ENCODE measurements at regions not wholly inside any gene's neighbourhood (a gene's known extent, or its start where the extent isn't known, plus 50 kb on each side); places are given as distances from the start of the nearest gene placed in this dataset.
A peak's percentile ranks its signal among the peaks of the same experiment; 100 is the strongest.
"Not testable (repeated sequence)": the region's sequence is repeated elsewhere in the genome, so short reads cannot be mapped to it uniquely, and the experiment has no call there.

DNA sequence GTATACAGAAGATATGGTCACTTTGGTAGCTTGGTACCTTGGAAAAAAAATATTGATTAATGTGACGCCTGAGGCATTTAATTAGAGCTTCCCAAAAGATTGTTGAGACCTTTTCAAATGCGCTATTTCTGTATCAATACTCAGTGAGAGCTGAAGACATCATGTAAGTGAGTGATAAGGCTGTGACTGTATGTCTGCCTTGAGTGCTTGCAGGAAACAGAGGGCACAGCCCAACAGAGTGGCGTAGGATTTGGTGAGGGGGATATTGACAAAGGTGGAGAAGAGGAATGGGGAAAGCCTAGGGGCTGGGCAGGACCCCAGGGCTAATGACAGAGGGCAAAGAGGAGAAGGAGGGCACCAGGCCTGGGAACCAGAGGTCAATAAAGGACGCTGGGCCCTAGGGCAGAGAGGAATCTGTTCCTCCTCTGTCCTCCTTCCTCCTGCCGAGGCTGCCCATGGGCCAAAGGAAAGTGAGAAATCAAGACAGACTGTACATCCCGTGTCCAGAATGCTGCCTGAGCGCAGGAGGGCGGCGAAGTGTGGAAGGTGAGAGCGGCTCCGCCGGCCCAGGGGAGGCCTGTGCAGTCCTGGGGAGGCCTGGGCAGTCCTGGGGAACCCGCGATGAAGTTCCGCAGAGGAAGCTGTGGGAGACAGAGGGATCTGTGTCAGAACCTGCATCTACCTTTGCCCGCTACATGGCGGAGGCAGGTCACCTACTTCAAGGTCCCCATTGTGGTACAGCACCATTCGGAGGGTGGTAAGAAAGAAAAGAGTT is 228.6 kb upstream of the PIEZO2 start:
- no peak for DNase-seq

DNA sequence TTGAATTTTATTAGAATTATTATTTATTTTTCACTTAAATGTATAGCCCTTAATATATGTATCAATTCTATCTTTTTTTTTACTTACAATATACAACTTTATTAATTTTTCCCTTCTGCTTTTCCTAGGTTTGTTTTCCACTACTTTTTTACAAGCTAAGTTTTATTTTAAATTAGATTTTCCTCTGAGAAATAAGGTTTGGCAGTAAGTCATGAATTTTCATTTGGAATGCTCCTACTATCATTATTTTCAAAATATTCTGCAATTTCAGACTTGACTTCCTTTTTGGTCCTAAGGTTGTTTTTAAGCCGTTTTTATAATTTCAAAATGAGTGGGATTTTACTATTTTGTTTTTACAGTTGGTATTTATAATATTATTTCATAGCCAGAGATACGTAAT is 222.8 kb upstream of the PIEZO2 start:
- no peak for DNase-seq

DNA sequence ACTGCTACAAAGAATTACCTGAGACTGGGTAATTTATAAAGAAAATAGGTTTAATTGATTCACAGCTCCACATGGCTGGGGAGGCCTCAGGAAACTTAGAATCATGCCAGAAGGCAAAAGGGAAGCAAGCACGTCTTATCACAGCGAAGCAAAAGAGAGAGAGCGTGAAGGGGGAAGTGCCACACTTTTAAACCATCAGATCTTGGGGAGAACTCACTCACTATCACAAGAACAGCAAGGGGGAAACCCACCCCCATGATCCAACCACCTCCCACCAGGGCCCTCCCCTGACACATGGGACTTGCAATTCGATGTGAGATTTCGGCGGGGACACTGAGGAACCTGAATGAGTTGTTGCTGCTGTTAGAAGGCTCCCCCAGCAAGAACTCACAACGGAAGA is 220.2 kb upstream of the PIEZO2 start:
- DNase-seq: no peak

DNA sequence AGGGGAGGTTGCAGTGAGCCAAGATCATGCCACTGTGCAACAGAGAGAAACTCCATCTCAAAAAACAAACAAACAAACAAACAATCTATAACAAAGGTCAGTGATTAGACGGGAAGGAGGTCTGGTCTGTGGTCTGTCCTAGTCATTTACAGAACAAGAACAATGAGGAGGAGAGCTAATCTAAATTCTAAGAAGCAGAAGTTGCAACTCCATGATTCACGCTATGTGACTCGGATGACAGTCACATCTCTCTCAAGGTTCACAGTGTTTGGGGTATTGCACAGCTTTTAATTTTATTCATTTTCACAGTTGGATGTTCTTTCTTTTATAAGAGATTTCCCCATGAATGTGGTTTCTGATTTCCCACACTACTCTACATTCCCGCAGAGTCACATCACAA is 218.7 kb upstream of the PIEZO2 start:
- no peak for DNase-seq

DNA sequence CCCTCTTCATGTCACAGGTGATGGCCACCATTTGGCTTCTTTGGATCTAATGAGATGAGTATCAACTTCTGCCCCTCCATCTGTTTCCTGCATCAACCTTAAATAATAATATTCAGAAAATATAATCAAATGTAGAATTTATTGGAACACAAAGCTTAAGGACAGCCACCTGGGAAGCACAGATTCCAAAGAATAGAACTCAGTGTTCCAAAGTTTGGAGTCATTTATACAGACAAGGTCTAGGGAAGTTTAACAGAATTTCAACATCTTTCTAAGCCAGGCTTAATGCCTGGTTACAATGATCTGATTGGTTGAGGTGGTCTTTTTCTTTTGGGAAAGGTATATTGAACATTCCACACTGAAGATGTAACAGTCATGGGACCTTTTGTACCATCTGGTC is 218.0 kb upstream of the PIEZO2 start:
- no peak for DNase-seq

DNA sequence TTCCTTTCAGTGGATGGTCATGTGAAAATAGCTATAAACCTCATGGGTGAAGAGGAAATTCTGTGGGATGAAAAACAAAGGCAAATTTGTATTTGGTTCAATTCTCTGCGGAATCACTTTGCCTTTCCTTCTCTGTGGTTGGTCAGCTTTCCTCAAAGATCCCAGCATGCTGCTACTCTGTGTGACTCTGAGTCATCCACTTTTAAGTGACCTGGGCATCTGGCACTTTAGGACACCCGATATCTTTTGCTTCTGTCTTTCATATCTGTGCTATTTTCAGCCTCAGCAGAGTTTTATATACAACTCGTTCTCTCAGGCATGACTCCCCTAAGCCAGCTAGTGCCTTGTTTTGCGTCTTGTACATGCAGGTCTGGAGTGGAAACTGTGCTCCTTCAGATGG is 217.0 kb upstream of the PIEZO2 start:
- peak; percentile 42 for DNase-seq

DNA sequence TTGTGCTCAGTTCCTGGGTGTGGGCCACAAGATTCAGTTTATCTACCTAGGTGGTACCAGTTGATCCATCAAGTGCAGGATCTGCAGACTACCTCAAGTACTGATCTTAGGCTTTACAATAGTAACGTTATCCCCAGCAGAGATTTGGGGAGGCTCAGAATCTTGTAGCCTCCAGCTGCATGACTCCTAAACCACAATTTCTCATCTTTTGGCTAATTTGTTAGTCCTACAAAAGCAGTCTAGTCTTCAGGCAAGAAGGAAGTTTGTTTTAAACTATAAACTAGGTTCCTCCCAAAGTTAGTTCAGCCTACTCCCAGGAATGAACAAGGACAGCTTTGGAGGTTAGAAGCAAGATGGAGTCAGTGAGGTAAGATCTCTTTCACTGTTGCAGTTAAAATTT is 213.5 kb upstream of the PIEZO2 start:
- no peak for DNase-seq

DNA sequence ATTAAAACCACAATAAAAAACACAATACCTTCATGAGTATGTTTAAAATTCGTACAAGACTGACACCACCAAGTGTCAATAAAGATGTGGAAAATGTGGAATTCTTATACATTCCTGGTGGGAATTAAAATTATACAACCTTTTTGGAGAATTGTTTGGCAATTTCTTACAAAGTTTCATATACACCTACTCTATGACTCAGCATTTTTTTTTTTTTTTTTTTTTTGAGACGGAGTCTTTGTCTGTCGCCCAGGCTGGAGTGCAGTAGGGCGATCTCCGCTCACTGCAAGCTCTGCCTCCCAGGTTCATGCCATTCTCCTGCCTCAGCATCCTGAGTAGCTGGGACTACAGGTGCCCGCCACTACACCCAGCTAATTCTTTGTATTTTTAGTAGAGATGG is 212.5 kb upstream of the PIEZO2 start:
- not testable (repeated sequence) for DNase-seq

DNA sequence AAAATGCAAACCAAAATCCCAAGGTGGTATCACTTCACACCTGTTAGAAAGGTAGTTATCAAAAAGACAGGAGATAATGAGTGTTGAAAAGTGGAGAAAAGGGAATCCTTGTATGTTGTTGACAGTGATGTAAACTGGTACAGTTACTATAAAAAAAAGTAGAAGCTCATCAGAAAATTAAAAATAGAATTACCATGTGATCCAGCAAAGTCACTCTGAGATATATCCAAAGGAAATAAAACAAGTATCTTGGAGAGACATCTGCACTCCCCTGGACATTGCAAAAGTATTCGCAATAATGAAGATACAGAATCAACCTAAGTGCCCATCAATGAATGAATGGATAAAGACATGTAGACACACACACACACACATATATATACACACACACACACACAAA is 208.3 kb upstream of the PIEZO2 start:
- no peak for DNase-seq

DNA sequence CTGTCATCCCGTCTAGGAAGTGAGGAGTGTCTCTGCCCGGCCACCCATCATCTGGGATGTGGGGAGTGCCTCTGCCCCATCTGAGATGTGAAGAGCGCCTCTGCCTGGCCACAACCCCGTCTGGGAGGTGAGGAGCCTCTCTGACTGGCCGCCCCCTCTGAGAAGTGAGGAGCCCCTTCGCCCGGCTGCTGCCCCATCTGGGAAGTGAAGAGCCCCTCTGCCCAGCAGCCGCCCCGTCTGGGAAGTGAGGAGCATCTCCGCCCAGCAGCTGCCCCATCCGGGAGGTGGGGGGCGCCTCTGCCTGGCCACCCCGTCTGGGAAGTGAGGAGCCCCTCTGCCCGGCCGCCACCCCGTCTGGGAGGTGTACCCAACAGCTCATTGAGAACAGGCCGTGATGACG is 195.2 kb upstream of the PIEZO2 start:
- DNase-seq: not testable (repeated sequence)

DNA sequence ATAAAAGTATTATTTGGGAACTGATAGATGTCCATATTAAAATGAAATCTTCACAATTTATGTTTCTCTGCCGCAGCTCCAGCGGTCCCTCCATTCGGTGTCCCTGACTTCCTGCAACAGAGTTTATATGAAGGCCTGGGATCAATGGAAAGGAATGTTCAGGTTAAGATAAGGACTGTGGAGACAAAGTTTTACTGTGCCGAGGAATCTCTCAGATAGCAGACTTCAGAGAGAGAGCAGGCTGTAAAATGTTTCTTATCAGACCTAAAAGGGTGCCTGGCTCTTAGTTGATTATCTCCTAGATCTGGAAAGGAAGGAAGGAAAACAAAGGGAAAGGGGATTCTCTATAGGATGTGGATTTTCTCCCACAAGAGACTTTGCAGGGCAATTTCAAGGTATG is 193.7 kb upstream of the PIEZO2 start:
- no peak for DNase-seq

DNA sequence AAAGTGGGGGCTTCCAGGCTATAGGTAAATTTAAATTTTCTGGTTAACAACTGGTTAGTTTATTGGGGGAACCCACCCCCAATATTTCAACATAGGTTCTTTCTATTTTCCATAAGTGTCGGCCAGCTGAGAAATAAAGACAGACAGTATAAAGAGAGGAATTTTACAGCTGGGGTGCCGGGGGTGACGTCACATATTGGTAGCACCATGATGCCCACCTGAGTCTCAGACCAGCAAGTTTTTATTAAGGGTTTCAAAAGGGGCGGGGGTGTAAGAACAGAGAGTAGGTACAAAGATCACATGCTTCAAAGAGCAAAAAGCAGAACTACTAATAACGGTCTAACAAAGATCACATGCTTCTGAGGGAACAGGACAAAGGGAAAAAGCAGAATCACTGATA is 192.7 kb upstream of the PIEZO2 start:
- DNase-seq: not testable (repeated sequence)

DNA sequence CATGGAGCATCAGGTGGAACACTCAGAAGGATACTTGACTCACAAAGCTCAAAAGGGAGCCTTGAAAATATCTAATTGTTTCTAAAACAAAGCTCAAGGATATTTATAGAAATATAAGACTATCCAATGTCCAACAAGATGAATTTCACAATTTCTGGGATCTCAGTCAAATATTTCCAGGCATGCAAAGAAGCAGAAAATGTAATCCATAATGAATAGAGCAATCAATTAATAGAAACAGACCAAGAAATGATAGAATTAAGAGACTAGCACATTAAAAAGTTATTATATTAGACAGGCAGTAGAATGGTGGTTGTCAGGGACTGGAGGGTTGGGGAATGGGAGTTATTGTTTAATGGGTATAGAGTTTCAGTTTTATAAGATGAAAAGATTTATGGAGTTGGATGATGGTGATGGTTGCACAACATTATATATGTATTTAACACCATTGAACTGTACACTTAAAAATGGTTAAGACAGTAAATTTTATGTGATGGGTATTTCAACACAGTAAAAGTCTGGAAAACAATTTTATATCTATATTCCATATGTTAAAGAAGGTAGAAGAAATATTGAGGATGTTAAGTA is 189.9 kb upstream of the PIEZO2 start:
- DNase-seq: no peak

DNA sequence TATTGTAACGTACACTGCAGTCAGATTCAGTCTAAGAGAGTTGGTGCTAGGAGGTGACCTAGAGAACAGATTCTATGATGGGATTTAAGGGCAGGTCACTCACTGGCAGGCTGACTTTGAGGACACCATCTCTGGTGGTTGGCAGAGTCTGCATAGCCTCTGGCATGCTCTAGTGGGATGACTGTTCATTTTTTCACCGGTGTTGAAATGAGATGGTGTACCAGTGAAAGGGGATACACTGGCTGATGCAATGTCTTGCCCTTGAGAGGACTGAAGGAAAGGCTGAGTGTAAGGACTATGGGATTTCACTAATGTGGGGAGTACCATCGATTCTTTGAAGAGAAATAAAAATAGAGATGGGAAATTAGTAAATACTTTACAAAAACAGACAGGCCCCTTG is 186.9 kb upstream of the PIEZO2 start:
- no peak for DNase-seq

DNA sequence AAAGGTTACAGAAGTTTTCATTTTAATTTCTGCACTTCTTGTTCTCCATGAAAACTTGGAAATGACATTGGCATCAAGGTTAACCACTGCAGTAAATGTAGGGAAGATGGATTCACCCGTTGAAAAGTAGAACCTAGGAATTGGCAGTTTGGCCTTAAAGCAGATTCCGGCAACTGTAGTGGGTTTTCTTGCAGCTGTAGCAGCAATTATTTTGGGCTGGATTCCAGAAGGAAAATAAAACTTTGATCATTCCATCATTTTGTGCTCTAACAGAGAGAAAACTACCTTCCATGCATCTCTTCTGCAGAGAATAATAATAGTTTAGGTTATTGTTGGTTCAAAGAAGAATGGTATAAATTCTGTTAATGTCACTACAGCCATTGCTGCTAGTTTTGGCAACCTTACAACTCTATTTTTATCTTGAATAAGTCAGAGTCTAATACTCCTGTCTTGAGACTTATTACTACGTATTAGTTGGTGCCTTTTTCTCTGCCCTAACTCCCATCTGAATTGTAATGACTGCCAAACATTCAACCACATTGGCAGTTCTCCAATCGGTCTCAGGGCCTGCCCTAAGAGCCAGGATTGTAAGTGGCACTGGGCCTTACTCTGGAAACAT is 178.1 kb upstream of the PIEZO2 start:
- DNase-seq: no peak

DNA sequence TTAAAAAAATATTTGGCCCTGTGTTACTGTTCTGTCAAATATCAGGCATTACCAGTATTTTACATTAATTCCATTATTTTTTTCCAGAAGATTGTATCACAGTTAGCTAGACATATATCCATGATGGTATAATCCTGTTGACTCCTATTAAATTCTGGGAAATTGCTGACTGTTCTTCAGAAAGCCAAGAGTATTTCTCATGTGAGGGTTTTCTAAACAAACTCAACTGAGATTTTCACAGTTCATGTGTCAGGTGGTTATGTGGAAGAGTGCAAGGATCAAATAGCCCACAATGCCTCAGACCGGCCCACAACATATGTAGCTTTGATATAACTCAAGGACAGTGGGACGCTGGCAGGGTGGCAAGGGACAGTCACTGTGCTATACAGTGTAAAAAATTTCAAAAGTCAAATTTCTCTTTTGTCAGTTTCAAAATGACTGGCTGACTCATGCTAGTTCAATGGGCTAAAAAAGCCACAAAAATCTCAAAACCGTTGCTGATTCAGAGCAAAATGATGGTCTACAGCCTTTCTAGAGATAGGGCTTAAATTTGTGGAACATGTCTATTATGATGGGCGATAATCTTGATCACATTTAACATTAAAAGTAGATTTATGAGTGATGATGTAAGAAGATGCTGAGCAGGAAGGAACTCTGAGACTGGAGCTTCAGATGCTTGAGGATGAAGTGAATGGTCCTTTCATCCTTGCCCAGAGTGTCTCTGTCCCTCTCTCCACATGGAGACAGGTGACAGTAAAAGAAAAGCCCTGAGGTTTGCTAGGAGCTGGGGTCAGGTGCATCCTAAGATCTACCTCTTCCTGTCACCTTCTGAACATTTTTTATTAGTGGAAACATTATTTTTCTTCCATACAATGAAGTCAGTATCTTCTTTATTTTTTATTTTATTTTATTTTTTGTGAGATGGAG is 175.8 kb upstream of the PIEZO2 start:
- no peak for DNase-seq

DNA sequence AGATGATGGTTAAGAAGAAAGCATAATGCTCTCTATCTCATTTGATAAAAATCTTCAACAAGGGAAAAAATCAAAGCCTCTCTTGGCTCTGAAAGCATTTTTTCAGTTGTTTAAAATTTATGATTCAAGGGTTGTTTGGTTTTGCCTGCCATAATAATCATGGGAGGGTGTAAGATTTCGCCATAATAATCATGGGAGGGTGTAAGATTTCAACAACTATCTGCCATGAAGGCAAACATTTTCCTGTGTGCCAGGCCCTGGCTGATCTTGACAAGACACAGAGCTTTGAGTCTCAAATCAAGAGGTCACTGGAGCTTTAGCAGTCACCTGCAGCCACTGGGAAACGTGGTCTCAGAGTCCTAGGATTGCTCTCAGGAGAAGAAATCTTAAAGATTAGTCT is 175.1 kb upstream of the PIEZO2 start:
- no peak for DNase-seq

DNA sequence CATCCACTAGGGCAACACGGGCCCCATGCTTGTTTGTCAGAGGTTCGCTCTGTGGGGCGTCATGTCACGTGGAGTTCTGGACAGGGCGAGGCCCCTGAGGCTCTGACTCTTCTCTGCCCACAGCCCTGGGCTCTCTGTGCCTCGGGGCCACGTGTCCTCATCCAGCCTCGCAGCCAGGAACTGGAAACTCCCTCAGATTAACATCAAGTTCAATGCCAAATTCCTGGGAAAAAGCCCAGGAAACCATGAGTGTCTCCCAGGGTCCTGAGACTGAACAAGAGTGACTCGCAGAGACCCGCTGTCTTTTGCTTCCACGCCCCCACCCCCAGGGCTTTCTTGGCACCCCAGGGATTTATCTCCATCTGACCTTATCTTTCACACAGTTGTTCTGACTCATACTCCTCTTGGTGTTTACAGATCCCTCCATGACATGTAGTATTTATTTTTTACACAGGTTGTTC is 174.0 kb upstream of the PIEZO2 start:
- no peak for DNase-seq

DNA sequence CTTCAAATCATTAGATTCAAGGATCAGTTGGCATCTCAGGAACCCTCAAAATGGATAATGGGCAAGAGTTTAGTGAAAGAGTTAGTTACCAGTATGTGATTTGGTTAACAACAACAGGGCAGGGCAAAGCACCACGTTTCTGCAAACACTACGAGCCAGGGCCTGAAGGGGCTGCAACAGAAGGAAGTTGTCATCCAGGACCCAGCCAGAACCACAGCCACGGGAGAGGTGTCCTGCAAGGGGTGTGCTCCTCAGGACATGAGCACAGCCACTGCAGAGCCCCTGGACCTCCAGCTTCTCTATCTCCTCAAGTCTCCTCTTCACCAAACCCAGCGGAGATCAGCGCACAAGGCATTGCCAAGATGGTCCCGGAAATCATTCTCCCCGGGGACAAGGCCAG is 173.3 kb upstream of the PIEZO2 start:
- no peak for DNase-seq

DNA sequence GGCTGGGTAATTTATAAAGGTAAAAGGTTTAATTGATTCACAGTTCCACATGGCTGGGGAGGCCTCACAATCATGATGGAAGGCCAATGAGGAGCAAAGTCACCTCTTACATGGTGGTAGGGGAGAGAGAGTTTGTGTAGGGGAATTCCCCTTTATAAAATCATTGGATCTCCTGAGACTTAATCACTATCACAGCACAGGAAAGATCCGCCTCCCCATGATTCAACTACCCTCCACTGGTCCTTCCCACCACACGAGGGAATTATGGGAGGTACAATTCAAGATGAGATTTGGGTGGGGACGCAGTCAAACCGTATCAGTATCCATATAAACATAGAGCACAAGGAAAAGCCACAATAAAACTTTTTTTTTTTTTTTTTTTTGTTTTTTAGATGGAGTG is 172.6 kb upstream of the PIEZO2 start:
- DNase-seq: no peak

DNA sequence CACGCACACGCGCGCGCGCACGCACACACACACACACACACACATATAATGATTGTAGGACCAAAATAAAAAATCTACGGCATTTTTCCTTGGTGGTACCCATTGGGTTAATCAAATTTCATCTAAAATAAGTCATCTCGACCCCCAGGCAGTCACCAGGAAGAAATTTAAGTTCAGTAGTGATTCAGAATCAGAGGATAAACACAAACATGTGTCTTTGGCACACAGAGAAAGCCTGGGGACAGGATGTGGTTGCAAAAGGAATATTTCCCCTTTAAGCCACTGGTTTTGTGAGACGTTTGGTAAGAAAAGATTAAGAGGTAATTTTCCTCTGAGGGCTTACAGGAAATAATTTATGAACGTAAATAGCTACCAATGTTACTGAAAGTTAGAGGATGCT is 171.6 kb upstream of the PIEZO2 start:
- no peak for DNase-seq

DNA sequence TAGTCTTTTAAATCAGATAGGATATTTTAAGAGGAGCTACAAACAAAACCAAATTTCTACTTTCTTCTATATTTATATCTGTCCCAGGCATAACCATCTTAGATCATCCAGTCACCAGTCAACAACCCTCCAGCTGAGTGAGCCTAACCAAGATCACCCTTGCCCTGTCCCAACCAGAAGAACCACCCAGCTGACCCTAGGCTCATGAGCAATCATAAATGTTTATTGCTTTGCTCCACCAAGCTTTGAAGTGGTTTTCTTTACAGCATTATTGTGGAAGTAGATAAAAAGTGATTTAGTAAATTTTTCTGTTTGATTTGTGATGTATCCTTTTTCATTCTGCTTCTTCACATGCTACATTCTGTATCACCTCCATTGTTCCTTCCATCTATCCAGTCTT is 167.2 kb upstream of the PIEZO2 start:
- DNase-seq: no peak

DNA sequence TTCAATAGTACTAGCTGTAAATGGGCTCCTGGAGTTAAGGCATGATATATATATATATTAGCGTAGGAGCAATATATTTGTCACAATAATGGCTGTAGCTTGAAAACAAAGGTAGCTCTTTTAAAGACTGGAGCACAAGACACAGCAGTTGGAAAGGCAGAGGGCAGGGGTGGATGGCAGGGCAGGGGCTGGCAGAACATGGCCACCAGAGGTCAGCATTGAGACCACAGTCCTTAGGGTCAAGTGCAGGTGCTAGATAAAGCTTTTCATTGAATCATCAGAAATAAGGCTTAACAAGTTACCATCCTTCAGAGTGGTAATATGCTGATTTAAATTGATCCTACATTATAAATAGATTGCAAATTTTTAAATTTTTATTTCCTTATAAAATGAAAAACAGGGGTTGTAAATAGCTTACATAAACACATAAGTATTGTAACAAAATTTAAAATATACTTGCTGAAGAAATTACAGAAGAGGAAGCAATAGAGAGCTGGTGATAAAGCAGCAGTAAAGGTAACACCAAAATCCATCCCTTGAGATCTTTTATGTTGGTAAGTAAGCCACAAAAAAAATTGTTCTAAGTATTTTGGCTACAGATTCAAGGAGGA is 161.2 kb upstream of the PIEZO2 start:
- peak; percentile 41 for DNase-seq
